Gastroesophageal sphincter (tissue), 3 donors: ENCODE measurements at regions not wholly inside any gene's neighbourhood (a gene's known extent, or its start where the extent isn't known, plus 50 kb on each side); places are given as distances from the start of the nearest gene placed in this dataset.

Experiments
- EP300 ChIP-seq: sonication (generic); formaldehyde crosslinking; IDR thresholded peaks from one replicate; pipeline ENCODE4 v1.6.1; 2017; ENCODE audit warnings: antibody characterized with exemption, mild to moderate bottlenecking
- POLR2A ChIP-seq, 2 donors: fragments of 450-650 bp; IDR thresholded peaks; one replicate each; pipeline ENCODE4 v1.6.1; 2017; ENCODE audit warnings: antibody characterized with exemption in 2 of 2, mild to moderate bottlenecking in 2 of 2, moderate library complexity in 1 of 2
- POLR2AphosphoS5 ChIP-seq: sonication (generic); formaldehyde crosslinking; IDR thresholded peaks from one replicate; pipeline ENCODE4 v1.6.1; 2017; ENCODE audit warnings: antibody characterized with exemption
- TF ChIP-seq, protein P1 (sequence below), 4 experiments: fragments of 200-600 bp in 2 of 4; fragments of 450-650 bp in 2 of 4; sonication (generic) in 1 of 4; IDR thresholded peaks; one replicate each; pipeline ENCODE4 v1.5.1; 2017 to 2019; ENCODE audit warnings: antibody characterized with exemption in 4 of 4, mild to moderate bottlenecking in 2 of 4, moderate library complexity in 2 of 4

- TF ChIP-seq, protein P1, sequence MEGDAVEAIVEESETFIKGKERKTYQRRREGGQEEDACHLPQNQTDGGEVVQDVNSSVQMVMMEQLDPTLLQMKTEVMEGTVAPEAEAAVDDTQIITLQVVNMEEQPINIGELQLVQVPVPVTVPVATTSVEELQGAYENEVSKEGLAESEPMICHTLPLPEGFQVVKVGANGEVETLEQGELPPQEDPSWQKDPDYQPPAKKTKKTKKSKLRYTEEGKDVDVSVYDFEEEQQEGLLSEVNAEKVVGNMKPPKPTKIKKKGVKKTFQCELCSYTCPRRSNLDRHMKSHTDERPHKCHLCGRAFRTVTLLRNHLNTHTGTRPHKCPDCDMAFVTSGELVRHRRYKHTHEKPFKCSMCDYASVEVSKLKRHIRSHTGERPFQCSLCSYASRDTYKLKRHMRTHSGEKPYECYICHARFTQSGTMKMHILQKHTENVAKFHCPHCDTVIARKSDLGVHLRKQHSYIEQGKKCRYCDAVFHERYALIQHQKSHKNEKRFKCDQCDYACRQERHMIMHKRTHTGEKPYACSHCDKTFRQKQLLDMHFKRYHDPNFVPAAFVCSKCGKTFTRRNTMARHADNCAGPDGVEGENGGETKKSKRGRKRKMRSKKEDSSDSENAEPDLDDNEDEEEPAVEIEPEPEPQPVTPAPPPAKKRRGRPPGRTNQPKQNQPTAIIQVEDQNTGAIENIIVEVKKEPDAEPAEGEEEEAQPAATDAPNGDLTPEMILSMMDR (IDR thresholded peaks at IDR 0.05) = no peak
- TF ChIP-seq POLR2A (IDR thresholded peaks at IDR 0.05) = no peak
- TF ChIP-seq POLR2AphosphoS5 = no peak
- TF ChIP-seq EP300 = no peak
Measured at GRCh38 chr5:130985776-130986175, 179.3 kb downstream of the HINT1 start.
